Activated CD4-positive, alpha-beta T cell treated with anti-CD3 and anti-CD28 coated beads, Interleukin-2, amount 10 ng/mL, durations not matched to agents 24 days and 14 days (primary cell): ENCODE measurements at regions not wholly inside any gene's neighbourhood (a gene's known extent, or its start where the extent isn't known, plus 50 kb on each side); places are given as distances from the start of the nearest gene placed in this dataset.
"Not testable (repeated sequence)": the region's sequence is repeated elsewhere in the genome, so short reads cannot be mapped to it uniquely, and the experiment has no call there.

Experiments used
- DNase-seq: peaks from one replicate; pipeline ENCODE4 v3.0.0; 2022
- H3K27ac Mint-ChIP-seq: one replicate; pipeline ENCODE4 v1.8.0; 2022; ENCODE audit warnings: mild to moderate bottlenecking, mixed read lengths
- H3K27me3 Mint-ChIP-seq: one replicate; pipeline ENCODE4 v1.8.0; 2022; ENCODE audit warnings: mixed read lengths
- H3K36me3 Mint-ChIP-seq: one replicate; pipeline ENCODE4 v1.8.0; 2022; ENCODE audit warnings: low read depth, mild to moderate bottlenecking, mixed read lengths
- H3K4me1 Mint-ChIP-seq: one replicate; pipeline ENCODE4 v1.8.0; 2021; ENCODE audit warnings: mixed read lengths
- H3K4me3 Mint-ChIP-seq: one replicate; pipeline ENCODE4 v1.8.0; 2022; ENCODE audit warnings: mild to moderate bottlenecking, moderate library complexity, mixed read lengths
- H3K9me3 Mint-ChIP-seq: one replicate; pipeline ENCODE4 v1.8.0; 2021; ENCODE audit warnings: mixed read lengths
- intact Hi-C: fragments of 100-400 bp; cut with micrococcal nuclease; formaldehyde crosslinking; loops from one replicate; pipeline ENCODE4 v1.15.1; 2023

- intact Hi-C loops: no loop called here
Observed at GRCh38 chr18:42480441-42480840, 525.4 kb downstream of the PIK3C3 start.

DNA sequence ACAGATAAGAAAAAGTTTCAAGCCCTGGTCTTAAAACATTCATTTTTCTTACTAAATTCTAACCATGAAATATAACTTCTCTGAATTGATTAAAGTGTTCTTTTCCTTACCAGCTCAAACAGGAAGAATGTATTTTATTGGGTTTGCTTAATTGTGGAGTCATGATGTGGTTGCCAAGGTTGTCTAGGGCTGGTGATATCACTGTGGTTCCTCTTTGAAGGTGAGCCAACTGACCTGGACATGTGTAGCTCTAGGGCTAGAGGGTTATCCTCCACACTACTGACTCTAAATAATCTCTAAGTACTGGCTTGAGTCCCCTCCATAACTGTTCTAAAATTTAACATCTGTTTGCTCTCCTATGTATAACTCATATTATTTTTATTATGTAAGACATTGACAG is 529.6 kb downstream of the PIK3C3 start:
- intact Hi-C loops: no loop called here
- Mint-ChIP-seq H3K27ac (no peak overlapping the region), H3K9me3 (no peaks in the 10 kb centered on the region), H3K4me1 (no peaks in the 10 kb centered on the region), H3K36me3 (no peaks in the 10 kb centered on the region), H3K27me3 (no peaks in the 10 kb centered on the region), H3K4me3 (no peak overlapping the region)
- DNase-seq: no peak

More at GRCh38 chr18:42480441-42480840, 525.4 kb downstream of the PIK3C3 start:
- H3K4me1 Mint-ChIP-seq: no peaks in the 10 kb centered on the region
- no peaks in the 10 kb centered on the region for H3K9me3 Mint-ChIP-seq
- no peaks in the 10 kb centered on the region for H3K27me3 Mint-ChIP-seq
- H3K36me3 Mint-ChIP-seq: no peaks in the 10 kb centered on the region
- DNase-seq: no peak
- H3K4me3 Mint-ChIP-seq: no peak overlapping the region
- H3K27ac Mint-ChIP-seq: no peak overlapping the region

- H3K36me3 Mint-ChIP-seq: no peaks in the 10 kb centered on the region
- H3K27ac Mint-ChIP-seq: no peak overlapping the region
- DNase-seq: no peak
- intact Hi-C loops: no loop called here
- no peak overlapping the region for H3K4me3 Mint-ChIP-seq
- H3K4me1 Mint-ChIP-seq: no peaks in the 10 kb centered on the region
- H3K27me3 Mint-ChIP-seq: no peaks in the 10 kb centered on the region
- H3K9me3 Mint-ChIP-seq: no peaks in the 10 kb centered on the region
Observed at GRCh38 chr18:42486271-42486670, 531.2 kb downstream of the PIK3C3 start.

DNA sequence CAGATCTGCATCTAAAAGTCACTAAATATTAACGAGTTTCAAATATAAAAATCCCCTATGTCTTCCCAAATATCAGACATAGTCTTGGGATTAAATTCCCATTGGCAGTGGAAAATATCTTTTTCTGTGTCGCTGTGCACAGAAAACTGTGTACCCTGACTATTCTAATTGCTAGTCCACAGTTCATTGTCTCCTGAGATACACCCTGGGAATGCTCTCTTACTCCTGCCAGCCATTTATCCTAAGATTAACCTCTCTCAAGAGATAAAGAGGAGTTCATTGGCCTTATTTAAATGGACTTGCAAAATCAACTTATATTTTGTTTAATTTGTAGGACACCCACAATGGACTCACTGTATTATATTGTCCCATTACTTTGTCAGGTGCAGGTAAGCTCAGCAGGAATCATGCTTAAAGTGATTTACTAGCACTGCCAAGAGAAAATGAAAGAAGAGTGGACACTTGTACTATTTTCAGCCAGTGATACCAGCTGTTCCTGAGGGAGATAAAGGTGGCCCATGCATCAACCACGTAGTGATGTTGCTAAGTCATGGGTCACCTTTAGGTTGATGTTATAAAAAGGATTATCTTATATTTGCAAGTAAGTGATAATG is 553.8 kb downstream of the PIK3C3 start:
- Mint-ChIP-seq H3K27me3 (no peaks in the 10 kb centered on the region), H3K36me3 (no peaks in the 10 kb centered on the region), H3K4me1 (no peaks in the 10 kb centered on the region), H3K4me3 (no peak overlapping the region), H3K27ac (no peak overlapping the region), H3K9me3 (no peaks in the 10 kb centered on the region)
- DNase-seq: no peak
- intact Hi-C loops: no loop called here

GRCh38 chr18:42509750-42510415 is 554.8 kb downstream of the PIK3C3 start:
- Mint-ChIP-seq H3K9me3 (no peaks in the 10 kb centered on the region), H3K27ac (no peak overlapping the region), H3K27me3 (no peaks in the 10 kb centered on the region), H3K36me3 (no peaks in the 10 kb centered on the region), H3K4me1 (no peaks in the 10 kb centered on the region), H3K4me3 (no peak overlapping the region)
- intact Hi-C loops: no loop called here
- DNase-seq: no peak

- Mint-ChIP-seq H3K27ac (no peak overlapping the region), H3K27me3 (no peaks in the 10 kb centered on the region), H3K4me1 (no peaks in the 10 kb centered on the region), H3K9me3 (no peaks in the 10 kb centered on the region), H3K4me3 (no peak overlapping the region), H3K36me3 (no peaks in the 10 kb centered on the region)
- intact Hi-C loops: no loop called here
- DNase-seq: no peak
Observed at GRCh38 chr18:42510540-42510939, 555.5 kb downstream of the PIK3C3 start.

GRCh38 chr18:42513441-42513840 is 558.4 kb downstream of the PIK3C3 start:
- DNase-seq: no peak
- intact Hi-C loops: no loop called here
- Mint-ChIP-seq H3K4me1 (no peaks in the 10 kb centered on the region), H3K4me3 (no peak overlapping the region), H3K27ac (no peak overlapping the region), H3K27me3 (no peaks in the 10 kb centered on the region), H3K36me3 (no peaks in the 10 kb centered on the region), H3K9me3 (no peaks in the 10 kb centered on the region)

GRCh38 chr18:42514512-42514911 is 559.5 kb downstream of the PIK3C3 start:
- Mint-ChIP-seq H3K27ac (no peak overlapping the region), H3K4me3 (no peak overlapping the region), H3K9me3 (no peaks in the 10 kb centered on the region), H3K4me1 (no peaks in the 10 kb centered on the region), H3K27me3 (no peaks in the 10 kb centered on the region), H3K36me3 (no peaks in the 10 kb centered on the region)
- DNase-seq: no peak
- intact Hi-C loops: no loop called here

- no peaks in the 10 kb centered on the region for H3K4me1 Mint-ChIP-seq
- H3K36me3 Mint-ChIP-seq: no peaks in the 10 kb centered on the region
- no peak overlapping the region for H3K27ac Mint-ChIP-seq
- intact Hi-C loops: no loop called here
- no peak overlapping the region for H3K4me3 Mint-ChIP-seq
- DNase-seq: no peak
- no peaks in the 10 kb centered on the region for H3K9me3 Mint-ChIP-seq
- no peaks in the 10 kb centered on the region for H3K27me3 Mint-ChIP-seq
Observed at GRCh38 chr18:42517896-42518295, 562.9 kb downstream of the PIK3C3 start.

DNA sequence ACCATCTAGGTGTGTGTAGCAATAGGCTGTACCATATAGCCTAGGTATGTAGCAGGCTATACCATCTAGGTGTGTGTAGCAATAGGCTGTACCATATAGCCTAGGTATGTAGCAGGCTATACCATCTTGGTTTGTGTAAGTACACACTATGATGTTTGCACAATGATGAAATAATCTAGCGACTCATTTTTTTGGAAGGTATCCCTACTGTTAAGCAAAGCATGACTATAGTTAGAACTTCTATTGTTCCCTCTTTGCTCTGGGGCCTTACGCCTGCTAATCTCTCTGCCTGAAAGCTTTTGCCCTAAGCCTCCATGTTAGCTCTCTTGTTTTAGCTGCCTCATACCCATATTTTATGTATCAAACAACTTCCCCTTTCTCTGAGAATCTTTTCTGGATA is 563.3 kb downstream of the PIK3C3 start:
- H3K4me3 Mint-ChIP-seq, intact Hi-C loops, H3K36me3 Mint-ChIP-seq, DNase-seq, H3K9me3 Mint-ChIP-seq, H3K4me1 Mint-ChIP-seq, H3K27ac Mint-ChIP-seq, H3K27me3 Mint-ChIP-seq: not testable (repeated sequence)

GRCh38 chr18:42520138-42520537 is 565.1 kb downstream of the PIK3C3 start:
- no peak overlapping the region for H3K4me3 Mint-ChIP-seq
- no peaks in the 10 kb centered on the region for H3K9me3 Mint-ChIP-seq
- no peaks in the 10 kb centered on the region for H3K27me3 Mint-ChIP-seq
- no peaks in the 10 kb centered on the region for H3K4me1 Mint-ChIP-seq
- no peak for DNase-seq
- no peak overlapping the region for H3K27ac Mint-ChIP-seq
- no peaks in the 10 kb centered on the region for H3K36me3 Mint-ChIP-seq
- intact Hi-C loops: no loop called here

DNA sequence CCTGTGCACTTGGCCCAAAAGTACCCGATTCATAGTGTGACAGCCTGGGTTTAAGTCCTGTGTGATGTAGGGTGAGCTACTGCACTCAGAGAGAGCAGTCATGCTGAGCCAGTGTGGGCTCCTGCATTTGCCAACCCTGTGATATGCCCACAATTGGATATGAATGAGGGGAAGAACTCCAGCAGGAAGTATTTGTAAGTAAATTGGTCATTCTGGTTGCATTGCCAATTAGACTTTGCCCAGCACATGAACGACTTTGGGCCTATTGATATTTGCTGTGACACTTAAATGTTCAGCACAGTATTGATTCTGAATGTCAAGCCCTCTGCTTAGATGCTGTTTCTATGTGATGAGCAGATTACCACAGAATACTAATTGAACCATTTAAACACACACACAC is 570.9 kb downstream of the PIK3C3 start:
- no peaks in the 10 kb centered on the region for H3K27me3 Mint-ChIP-seq

DNA sequence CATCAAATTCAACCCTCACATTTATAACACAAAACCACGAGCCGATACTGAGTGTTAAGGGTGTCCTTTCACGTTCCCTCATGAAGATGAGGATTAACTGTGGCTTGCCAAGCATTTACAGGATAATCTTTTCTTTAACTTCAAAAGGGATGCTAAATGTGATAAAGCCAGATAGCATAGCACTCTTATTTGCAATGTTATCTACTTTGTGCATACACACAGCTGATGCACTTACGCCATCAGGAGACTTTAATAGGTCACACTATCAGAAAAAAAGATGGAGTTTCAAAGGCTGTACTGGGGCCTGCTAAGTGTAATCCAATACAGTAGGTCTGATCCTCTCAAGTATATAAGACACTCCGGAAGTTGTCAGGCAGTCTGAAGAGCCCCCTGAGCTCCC is 572.7 kb downstream of the PIK3C3 start:
- Mint-ChIP-seq H3K36me3 (no peaks in the 10 kb centered on the region), H3K27ac (no peak overlapping the region), H3K4me1 (no peaks in the 10 kb centered on the region), H3K27me3 (no peaks in the 10 kb centered on the region), H3K9me3 (no peaks in the 10 kb centered on the region), H3K4me3 (no peak overlapping the region)
- no peak for DNase-seq
- intact Hi-C loops: no loop called here

More for the DNA sequence above, 570.9 kb downstream of the PIK3C3 start:
- no peak overlapping the region for H3K27ac Mint-ChIP-seq
- no peaks in the 10 kb centered on the region for H3K4me1 Mint-ChIP-seq
- H3K9me3 Mint-ChIP-seq: no peaks in the 10 kb centered on the region
- H3K4me3 Mint-ChIP-seq: no peak overlapping the region
- DNase-seq: no peak
- no peaks in the 10 kb centered on the region for H3K36me3 Mint-ChIP-seq
- intact Hi-C loops: no loop called here

DNA sequence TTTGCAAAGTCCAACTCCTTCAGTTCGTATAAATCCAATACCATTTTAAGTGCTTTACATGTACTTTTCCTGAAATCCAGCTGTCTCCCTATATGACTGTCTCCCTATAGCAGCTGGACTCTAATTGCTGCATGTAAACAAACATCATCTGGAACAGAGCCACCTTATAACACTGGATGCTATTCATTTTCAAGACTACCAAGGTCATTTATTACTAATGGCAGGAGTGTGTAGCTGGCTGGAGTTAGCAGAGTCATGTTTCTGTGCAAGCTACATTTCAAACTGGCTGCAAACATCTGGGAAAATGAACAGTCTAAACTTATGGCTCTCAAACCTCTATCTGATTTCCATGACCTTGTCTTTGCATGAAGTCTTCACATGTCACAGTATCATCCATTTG is 575.2 kb downstream of the PIK3C3 start:
- no peak for DNase-seq
- intact Hi-C loops: no loop called here
- no peaks in the 10 kb centered on the region for H3K36me3 Mint-ChIP-seq
- H3K4me3 Mint-ChIP-seq: no peak overlapping the region
- no peak overlapping the region for H3K27ac Mint-ChIP-seq
- no peaks in the 10 kb centered on the region for H3K9me3 Mint-ChIP-seq
- H3K27me3 Mint-ChIP-seq: no peaks in the 10 kb centered on the region
- H3K4me1 Mint-ChIP-seq: no peaks in the 10 kb centered on the region

DNA sequence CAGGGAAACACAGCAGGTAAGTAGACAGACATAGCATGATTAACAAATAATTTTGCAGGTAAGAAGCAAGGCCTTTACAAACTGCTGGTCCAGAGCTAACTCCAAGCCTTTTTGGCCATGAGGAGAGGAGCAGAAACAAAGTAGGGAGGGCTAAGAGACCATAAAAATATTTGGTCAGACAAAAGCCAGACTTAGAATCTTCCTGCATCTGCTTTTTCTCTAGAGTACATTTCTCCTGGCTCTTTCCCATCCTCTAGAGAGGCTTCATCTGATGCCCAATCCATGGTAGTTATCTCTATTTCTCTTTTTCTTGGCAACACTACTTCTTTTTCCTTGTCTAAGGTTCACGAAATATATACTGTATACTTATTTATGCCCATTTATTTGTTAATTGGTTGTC is 577.1 kb downstream of the PIK3C3 start:
- no peaks in the 10 kb centered on the region for H3K27me3 Mint-ChIP-seq
- no peak overlapping the region for H3K4me3 Mint-ChIP-seq
- H3K36me3 Mint-ChIP-seq: no peaks in the 10 kb centered on the region
- H3K4me1 Mint-ChIP-seq: no peaks in the 10 kb centered on the region
- H3K9me3 Mint-ChIP-seq: no peaks in the 10 kb centered on the region
- no peak for DNase-seq
- no peak overlapping the region for H3K27ac Mint-ChIP-seq
- intact Hi-C loops: no loop called here
